SK-N-SH (cell line): ENCODE measurements at regions not wholly inside any gene's neighbourhood (a gene's known extent, or its start where the extent isn't known, plus 50 kb on each side); places are given as distances from the start of the nearest gene placed in this dataset.

Experiments used
- CTCF ChIP-seq: fragments of 200-600 bp; sonication (generic); IDR thresholded peaks from 2 replicates; pipeline ENCODE4 v1.6.1; 2017; ENCODE audit warnings: antibody characterized with exemption, mild to moderate bottlenecking, moderate library complexity
- ELF1 ChIP-seq: IDR thresholded peaks from 2 replicates; pipeline ENCODE4 v1.4.0; 2012
- EZH2phosphoT487 ChIP-seq: fragments of 200-600 bp; sonication (generic); IDR thresholded peaks from 2 replicates; pipeline ENCODE4 v1.6.1; 2017; ENCODE audit warnings: low read depth, mixed run types, mild to moderate bottlenecking, antibody characterized with exemption, moderate library complexity, borderline replicate concordance
- MAX ChIP-seq: IDR thresholded peaks from 2 replicates; pipeline ENCODE4 v1.4.0; 2012; ENCODE audit warnings: low read depth
- RCOR1 ChIP-seq: fragments of 150-350 bp; IDR thresholded peaks from 2 replicates; pipeline ENCODE4 v1.6.1; 2017; ENCODE audit warnings: antibody characterized with exemption, low read length
- SMC3 ChIP-seq: IDR thresholded peaks from 2 replicates; pipeline ENCODE4 v1.6.1; 2012; ENCODE audit warnings: low read depth, low read length, improper control_type of control experiment
- ZBTB33 ChIP-seq: IDR thresholded peaks from 2 replicates; pipeline ENCODE4 v1.4.0; 2012; ENCODE audit warnings: low read depth, borderline replicate concordance

- TF ChIP-seq CTCF (no peak), EZH2phosphoT487 (no peak), ELF1 (no peak), ZBTB33 (no peak), RCOR1 (no peak), SMC3 (no peak), MAX (no peak)
Measured at GRCh38 chr7:33714208-33714607, 191.1 kb upstream of the BMPER start.
